Stimulated activated naive CD8-positive, alpha-beta T cell treated with anti-CD3 and anti-CD28 coated beads, Interleukin-15, Interleukin-2, amounts not matched to agents 100 U/mL and 50 U/mL, for 24 hours (primary cell): ENCODE measurements at regions not wholly inside any gene's neighbourhood (a gene's known extent, or its start where the extent isn't known, plus 50 kb on each side); places are given as distances from the start of the nearest gene placed in this dataset.

Experiments
- ATAC-seq: fragments of 150-1000 bp; cut with Tn5 transposase; one replicate; pipeline ENCODE4 v1.10.0; 2021
- DNase-seq: peaks from one replicate; pipeline ENCODE4 v3.0.0; 2021

GRCh38 chr5:89457411-89458331, 574.7 kb upstream of the MEF2C start:
- DNase-seq: no peak
- no peak for ATAC-seq

- no peak for ATAC-seq
- DNase-seq: no peak
These were observed 569.1 kb upstream of the MEF2C start for GRCh38 chr5:89452081-89452480.

- ATAC-seq (no peak), DNase-seq (no peak)
These were observed 568.3 kb upstream of the MEF2C start for GRCh38 chr5:89451263-89451662.

- ATAC-seq: no peak
- no peak for DNase-seq
These were observed 567.2 kb upstream of the MEF2C start for GRCh38 chr5:89450149-89450538.

- ATAC-seq: no peak
- no peak for DNase-seq
These were observed 566.6 kb upstream of the MEF2C start for GRCh38 chr5:89449392-89450148.

GRCh38 chr5:89447027-89447426, 564.0 kb upstream of the MEF2C start:
- DNase-seq: no peak
- ATAC-seq: no peak

- ATAC-seq: no peak
These were observed 562.2 kb upstream of the MEF2C start for GRCh38 chr5:89445106-89445745.

GRCh38 chr5:89444088-89444487, 561.1 kb upstream of the MEF2C start:
- ATAC-seq (no peak), DNase-seq (no peak)

More at GRCh38 chr5:89445106-89445745, 562.2 kb upstream of the MEF2C start:
- no peak for DNase-seq

GRCh38 chr5:89443508-89443907, 560.5 kb upstream of the MEF2C start:
- DNase-seq (no peak), ATAC-seq (no peak)

GRCh38 chr5:89441965-89442364, 559.0 kb upstream of the MEF2C start:
- ATAC-seq: no peak
- no peak for DNase-seq

- ATAC-seq: no peak
- no peak for DNase-seq
These were observed 557.7 kb upstream of the MEF2C start for GRCh38 chr5:89440670-89441069.

GRCh38 chr5:89437450-89438435, 554.8 kb upstream of the MEF2C start:
- ATAC-seq (no peak), DNase-seq (no peak)

GRCh38 chr5:89436464-89436863, 553.5 kb upstream of the MEF2C start:
- DNase-seq (no peak), ATAC-seq (no peak)

- ATAC-seq (no peak), DNase-seq (no peak)
These were observed 552.4 kb upstream of the MEF2C start for GRCh38 chr5:89435347-89435746.

- no peak for ATAC-seq
These were observed 545.6 kb upstream of the MEF2C start for GRCh38 chr5:89428624-89429023.

GRCh38 chr5:89425062-89425461, 542.1 kb upstream of the MEF2C start:
- DNase-seq (no peak), ATAC-seq (no peak)

More at GRCh38 chr5:89428624-89429023, 545.6 kb upstream of the MEF2C start:
- DNase-seq: no peak

- ATAC-seq: no peak
These were observed 538.1 kb upstream of the MEF2C start for GRCh38 chr5:89421035-89421434.

GRCh38 chr5:89418407-89419085, 535.6 kb upstream of the MEF2C start:
- ATAC-seq (no peak), DNase-seq (no peak)

More at GRCh38 chr5:89421035-89421434, 538.1 kb upstream of the MEF2C start:
- no peak for DNase-seq

GRCh38 chr5:89417990-89418389, 535.0 kb upstream of the MEF2C start:
- no peak for ATAC-seq
- DNase-seq: no peak

- ATAC-seq (no peak), DNase-seq (no peak)
These were observed 534.5 kb upstream of the MEF2C start for GRCh38 chr5:89417515-89417914.

- no peak for DNase-seq
- no peak for ATAC-seq
These were observed 528.9 kb upstream of the MEF2C start for GRCh38 chr5:89411891-89412290.
